HCT116 (cell line): ENCODE measurements at regions not wholly inside any gene's neighbourhood (a gene's known extent, or its start where the extent isn't known, plus 50 kb on each side); places are given as distances from the start of the nearest gene placed in this dataset.

Source experiments
- ATAC-seq: fragments of 200-7000 bp; cut with Tn5 transposase; 2 replicates; pipeline ENCODE4 v1.9.1; 2020; ENCODE audit warnings: mild to moderate bottlenecking, moderate library complexity
- BruUV-seq: library from RNA; stranded (reverse); fragments of 400-500 nt; replicated peaks from 2 replicates; lab custom pipeline; 2021; lab: Mats Ljungman, UMichigan
- CTCF ChIA-PET: fragments of 300-600 bp; sonication (Branson Sonifier 250); formaldehyde crosslinking; loops from one replicate; lab custom pipeline; 2021; ENCODE audit warnings: antibody characterized with exemption; lab: Charles Lee
- POLR2A ChIA-PET: fragments of 300-600, 350-600 bp; sonication (Branson Sonifier 250); formaldehyde crosslinking; loops from one replicate; lab custom pipeline; 2021; ENCODE audit warnings: antibody characterized with exemption; lab: Charles Lee
- RAD21 ChIA-PET, 2 experiments: fragments of 300-600 bp; sonication (Branson Sonifier 250); formaldehyde crosslinking; loops; one replicate each; lab custom pipeline; 2023; ENCODE audit warnings: low total read pairs in 2 of 2; ENCODE audit not compliant: uncharacterized antibody in 2 of 2, unreplicated experiment in 2 of 2, low non-redundant PET in 1 of 2; lab: Charles Lee
- DNase-seq: peaks from one replicate; pipeline ENCODE4 v3.0.0-alpha.2; 2010; ENCODE audit warnings: low read depth, low spot score
- H2AFZ ChIP-seq: fragments of 200-600 bp; shearing (Covaris generic), sonication (generic); 2 replicates; pipeline ENCODE4 v1.6.1; 2017; ENCODE audit warnings: low read depth, mixed run types, mixed read lengths, antibody characterized with exemption, low read length; ENCODE audit not compliant: poor library complexity, severe bottlenecking
- H3K27ac ChIP-seq: 2 replicates; pipeline ENCODE4 v1.5.1; 2012; ENCODE audit warnings: low read depth, low read length
- H3K27me3 ChIP-seq: fragments of 200-600 bp; sonication (generic); 2 replicates; pipeline ENCODE4 v1.6.1; 2016; ENCODE audit warnings: mixed run types, low read length, mixed read lengths; ENCODE audit not compliant: insufficient read depth
- H3K36me3 ChIP-seq, 2 experiments: fragments of 200-500 bp in 1 of 2; fragments of 200-600 bp in 1 of 2; sonication (Bioruptor generic) in 1 of 2; sonication (generic) in 1 of 2; 2 replicates each; pipeline versions ENCODE4 v1.5.1 to v1.6.1; 2014 to 2016; ENCODE audit warnings: low read length in 2 of 2, inconsistent platforms in 1 of 2, mixed read lengths in 1 of 2, mixed run types in 1 of 2; ENCODE audit not compliant: insufficient read depth in 2 of 2, control insufficient read depth in 1 of 2
- H3K4me1 ChIP-seq, 2 experiments: fragments of 200-600 bp in 1 of 2; sonication (generic) in 1 of 2; 2 replicates each; pipeline versions ENCODE4 v1.5.1 to v1.6.1; 2012 to 2017; ENCODE audit warnings: low read length in 2 of 2, inconsistent platforms in 1 of 2, mild to moderate bottlenecking in 1 of 2, mixed read lengths in 1 of 2, mixed run types in 1 of 2, moderate library complexity in 1 of 2; ENCODE audit not compliant: insufficient read depth in 2 of 2, control insufficient read depth in 1 of 2
- H3K4me2 ChIP-seq: fragments of 200-600 bp; sonication (generic); 2 replicates; pipeline ENCODE4 v1.6.1; 2017; ENCODE audit warnings: mixed run types, low read length, mixed read lengths
- H3K4me3 ChIP-seq, 2 experiments: fragments of 200-600 bp in 1 of 2; sonication (generic) in 1 of 2; replicated peaks in 1 of 2; 2 replicates each; pipeline ENCODE4 v1.5.1; 2011 to 2016; ENCODE audit warnings: low read length in 2 of 2, control low read depth in 1 of 2, low read depth in 1 of 2, mild to moderate bottlenecking in 1 of 2, mixed read lengths in 1 of 2, mixed run types in 1 of 2
- H3K79me2 ChIP-seq: fragments of 200-600 bp; sonication (generic); 2 replicates; pipeline ENCODE4 v1.6.1; 2017; ENCODE audit warnings: mild to moderate bottlenecking, mixed run types, low read length, moderate library complexity, mixed read lengths; ENCODE audit not compliant: insufficient read depth
- H3K9ac ChIP-seq: fragments of 200-600 bp; sonication (generic); 2 replicates; pipeline ENCODE4 v1.6.1; 2016; ENCODE audit warnings: low read length, mixed read lengths
- H3K9me2 ChIP-seq: fragments of 200-600 bp; sonication (generic), shearing (Covaris generic); 2 replicates; pipeline ENCODE4 v1.6.1; 2017; ENCODE audit warnings: mixed run types, mild to moderate bottlenecking, moderate library complexity; ENCODE audit not compliant: insufficient read depth
- H3K9me3 ChIP-seq, 2 experiments: fragments of 200-500 bp in 1 of 2; fragments of 200-600 bp in 1 of 2; sonication (Bioruptor generic) in 1 of 2; sonication (generic) in 1 of 2; 2 replicates each; pipeline ENCODE4 v1.6.1; 2014 to 2017; ENCODE audit warnings: low read length in 2 of 2, mixed read lengths in 2 of 2, inconsistent platforms in 1 of 2, low read depth in 1 of 2, mild to moderate bottlenecking in 1 of 2, mixed run types in 1 of 2, moderate library complexity in 1 of 2; ENCODE audit not compliant: control insufficient read depth in 1 of 2, insufficient read depth in 1 of 2
- H4K20me1 ChIP-seq: fragments of 200-600 bp; sonication (generic), shearing (Covaris generic); 2 replicates; pipeline ENCODE4 v1.6.1; 2017; ENCODE audit warnings: mixed run types, mild to moderate bottlenecking, moderate library complexity; ENCODE audit not compliant: insufficient read depth
- CEBPB ChIP-seq: IDR thresholded peaks from 2 replicates; pipeline ENCODE4 v1.6.1; 2012; ENCODE audit warnings: low read depth
- EGR1 ChIP-seq: IDR thresholded peaks from 2 replicates; pipeline ENCODE4 v1.6.1; 2012; ENCODE audit warnings: low read depth
- ELF1 ChIP-seq: IDR thresholded peaks from 2 replicates; pipeline ENCODE4 v1.6.1; 2012; ENCODE audit warnings: low read depth, borderline replicate concordance
- EZH2 ChIP-seq: fragments of 200-600 bp; sonication (generic); IDR thresholded peaks from 2 replicates; pipeline ENCODE4 v1.6.1; 2017; ENCODE audit warnings: antibody characterized with exemption, mixed run types
- FOSL1 ChIP-seq: IDR thresholded peaks from 2 replicates; pipeline ENCODE4 v1.6.1; 2012; ENCODE audit warnings: low read depth
- JUND ChIP-seq: IDR thresholded peaks from 2 replicates; pipeline ENCODE4 v1.6.1; 2012
- POLR2A ChIP-seq: IDR thresholded peaks from 2 replicates; pipeline ENCODE4 v1.7.0; 2011; ENCODE audit warnings: borderline replicate concordance; ENCODE audit not compliant: insufficient read depth, insufficient read length; ENCODE audit errors: extremely low read depth
- POLR2AphosphoS5 ChIP-seq: IDR thresholded peaks from 2 replicates; pipeline ENCODE4 v1.6.1; 2011; ENCODE audit warnings: mild to moderate bottlenecking, low read depth, low read length, moderate library complexity
- RAD21 ChIP-seq: IDR thresholded peaks from 2 replicates; pipeline ENCODE4 v1.6.1; 2012; ENCODE audit warnings: low read depth, mild to moderate bottlenecking
- SP1 ChIP-seq: IDR thresholded peaks from 2 replicates; pipeline ENCODE4 v1.6.1; 2012; ENCODE audit warnings: low read depth
- SRF ChIP-seq: IDR thresholded peaks from 2 replicates; pipeline ENCODE4 v1.6.1; 2012; ENCODE audit warnings: low read depth
- ZFX ChIP-seq: fragments of 450-650 bp; IDR thresholded peaks from 2 replicates; pipeline ENCODE4 v1.6.1; 2017
- ZNF274 ChIP-seq: fragments of 200-500 bp; sonication (Bioruptor generic); IDR thresholded peaks from 2 replicates; pipeline ENCODE4 v1.6.1; 2014; ENCODE audit warnings: mild to moderate bottlenecking, low read depth, low read length, inconsistent platforms
- intact Hi-C: fragments of 100-400 bp; cut with micrococcal nuclease; formaldehyde crosslinking; loops from 2 replicates; pipeline ENCODE4 v1.10.0; 2022
- TF ChIP-seq, protein P1 (sequence below): IDR thresholded peaks from 2 replicates; pipeline ENCODE4 v1.6.1; 2012
- TF ChIP-seq, protein P2 (sequence below): IDR thresholded peaks from 2 replicates; pipeline ENCODE4 v1.6.1; 2011; ENCODE audit warnings: mild to moderate bottlenecking, low read length, moderate library complexity; ENCODE audit not compliant: insufficient replicate concordance; ENCODE audit errors: extremely low read depth

DNA sequence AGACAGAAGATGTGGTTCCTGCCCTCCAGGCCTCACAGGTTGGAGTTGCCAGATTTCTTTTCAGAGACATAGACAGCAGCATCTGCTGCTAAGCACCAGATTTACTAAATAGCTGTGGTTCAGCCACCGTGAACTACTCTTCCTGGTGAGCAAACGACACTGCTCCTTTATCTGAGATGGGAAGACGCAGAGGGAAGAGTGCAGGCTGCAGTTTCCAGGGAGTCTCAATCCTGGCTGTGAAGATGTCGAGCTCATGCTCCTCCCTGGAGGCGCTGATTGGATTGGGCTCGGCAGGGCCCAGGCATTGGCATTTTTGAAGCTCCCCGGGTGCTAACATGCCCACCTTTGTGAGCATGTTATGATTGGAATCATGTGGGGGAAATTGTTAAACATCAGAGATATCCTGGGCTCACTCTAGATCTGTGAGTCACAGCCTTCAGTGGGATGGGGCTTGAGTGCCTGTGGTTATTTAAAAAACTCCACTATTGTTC, 314.8 kb downstream of the TSN start:
- Histone ChIP-seq H4K20me1 (no peaks in the 10 kb centered on the region), H3K36me3 (no peaks in the 10 kb centered on the region), H3K9me3 (no peaks in the 10 kb centered on the region), H3K79me2 (no peaks in the 10 kb centered on the region), H3K9me2 (no peaks in the 10 kb centered on the region), H3K27ac (no peak overlapping the region), H3K4me3 (no peak overlapping the region), H2AFZ (no peak overlapping the region), H3K9ac (no peak overlapping the region), H3K27me3 (no peaks in the 10 kb centered on the region), H3K4me2 (no peak overlapping the region), H3K4me1 (no peaks in the 10 kb centered on the region)
- DNase-seq: no peak
- ChIA-PET POLR2A (no interaction called here), RAD21 (no interaction called here), CTCF (no interaction called here)
- no TSS peak for BruUV-seq
- intact Hi-C loops: no loop called here
- ATAC-seq: no peak
- TF ChIP-seq ZFX: no peak
- no peak for TF ChIP-seq CEBPB
- no peak for TF ChIP-seq ELF1
- TF ChIP-seq, protein P1, sequence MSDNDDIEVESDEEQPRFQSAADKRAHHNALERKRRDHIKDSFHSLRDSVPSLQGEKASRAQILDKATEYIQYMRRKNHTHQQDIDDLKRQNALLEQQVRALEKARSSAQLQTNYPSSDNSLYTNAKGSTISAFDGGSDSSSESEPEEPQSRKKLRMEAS: no peak
- TF ChIP-seq POLR2A: no peak
- no peak for TF ChIP-seq EGR1
- no peak for TF ChIP-seq JUND
- TF ChIP-seq RAD21: no peak
- TF ChIP-seq ZNF274: no peak
- no peak for TF ChIP-seq EZH2
- no peak for TF ChIP-seq FOSL1
- TF ChIP-seq POLR2AphosphoS5: no peak
- no peak for TF ChIP-seq SP1
- no peak for TF ChIP-seq SRF

DNA sequence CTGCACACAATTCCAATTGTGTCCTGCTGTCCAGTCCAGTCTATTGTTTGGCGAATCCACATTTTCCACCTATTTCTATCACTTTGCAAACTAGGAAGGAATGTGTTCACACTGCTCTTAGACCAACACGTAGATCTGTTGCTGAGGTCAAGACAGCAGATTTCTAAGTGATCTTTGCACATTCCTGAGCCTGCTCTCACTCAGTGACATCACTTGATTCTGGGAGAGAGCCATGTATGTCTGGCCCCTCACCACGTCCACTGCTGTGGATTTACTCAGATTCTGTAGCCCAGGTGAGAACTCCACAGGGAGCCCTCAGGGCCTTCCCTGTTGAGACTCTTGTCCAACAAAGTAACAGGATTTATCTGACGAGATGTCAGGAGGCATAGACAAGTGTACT, 317.2 kb downstream of the TSN start:
- intact Hi-C loops: no loop called here
- POLR2A ChIA-PET: no interaction called here
- Histone ChIP-seq H3K4me1 (no peaks in the 10 kb centered on the region), H3K79me2 (no peaks in the 10 kb centered on the region), H2AFZ (no peak overlapping the region), H3K9ac (no peak overlapping the region), H4K20me1 (no peaks in the 10 kb centered on the region), H3K9me2 (no peaks in the 10 kb centered on the region), H3K27ac (no peak overlapping the region), H3K9me3 (no peaks in the 10 kb centered on the region), H3K4me2 (no peak overlapping the region), H3K4me3 (no peak overlapping the region), H3K27me3 (no peaks in the 10 kb centered on the region), H3K36me3 (no peaks in the 10 kb centered on the region)
- ATAC-seq: no peak
- DNase-seq: no peak
- CTCF ChIA-PET: no interaction called here
- BruUV-seq: no TSS peak
- no peak for TF ChIP-seq POLR2A
- TF ChIP-seq JUND: no peak
- TF ChIP-seq, protein P2, sequence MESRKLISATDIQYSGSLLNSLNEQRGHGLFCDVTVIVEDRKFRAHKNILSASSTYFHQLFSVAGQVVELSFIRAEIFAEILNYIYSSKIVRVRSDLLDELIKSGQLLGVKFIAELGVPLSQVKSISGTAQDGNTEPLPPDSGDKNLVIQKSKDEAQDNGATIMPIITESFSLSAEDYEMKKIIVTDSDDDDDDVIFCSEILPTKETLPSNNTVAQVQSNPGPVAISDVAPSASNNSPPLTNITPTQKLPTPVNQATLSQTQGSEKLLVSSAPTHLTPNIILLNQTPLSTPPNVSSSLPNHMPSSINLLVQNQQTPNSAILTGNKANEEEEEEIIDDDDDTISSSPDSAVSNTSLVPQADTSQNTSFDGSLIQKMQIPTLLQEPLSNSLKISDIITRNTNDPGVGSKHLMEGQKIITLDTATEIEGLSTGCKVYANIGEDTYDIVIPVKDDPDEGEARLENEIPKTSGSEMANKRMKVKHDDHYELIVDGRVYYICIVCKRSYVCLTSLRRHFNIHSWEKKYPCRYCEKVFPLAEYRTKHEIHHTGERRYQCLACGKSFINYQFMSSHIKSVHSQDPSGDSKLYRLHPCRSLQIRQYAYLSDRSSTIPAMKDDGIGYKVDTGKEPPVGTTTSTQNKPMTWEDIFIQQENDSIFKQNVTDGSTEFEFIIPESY: no peak
- no peak for TF ChIP-seq ELF1
- no peak for TF ChIP-seq RAD21
- no peak for TF ChIP-seq EGR1
- RAD21 ChIA-PET: no interaction called here
